ENCODE measurements at regions not wholly inside any gene's neighbourhood (a gene's known extent, or its start where the extent isn't known, plus 50 kb on each side); places are given as distances from the start of the nearest gene placed in this dataset.
A peak's percentile ranks its signal among the peaks of the same experiment; 100 is the strongest.

- Histone ChIP-seq H3K4me3 (ENCODE audit: low read length) (no peak overlapping the region), H3K9me2 (ENCODE audit: insufficient read depth, low read length) (no peaks in the 10 kb centered on the region), H3K27me3 (ENCODE audit: insufficient read depth, low read depth, low read length) (no peaks in the 10 kb centered on the region), H3K36me3 (ENCODE audit: insufficient read depth, low read length) (no peaks in the 10 kb centered on the region), H3K79me2 (replicated peaks; ENCODE audit: insufficient read depth, low read length) (no peaks in the 10 kb centered on the region), H3K4me2 (ENCODE audit: low read length) (no peak overlapping the region), H3K9me3 (ENCODE audit: low read length) (no peaks in the 10 kb centered on the region), H2AFZ (ENCODE audit: low read depth, low read length) (no peak overlapping the region), H3K9ac (ENCODE audit: low read length) (no peak overlapping the region), H3F3A (ENCODE audit: insufficient read depth, low read length, poor library complexity, severe bottlenecking) (no peaks in the 10 kb centered on the region), H3K27ac (ENCODE audit: low read length) (no peak overlapping the region), H4K20me1 (ENCODE audit: insufficient read depth) (no peaks in the 10 kb centered on the region)
- TF ChIP-seq EZH2 (IDR thresholded peaks at IDR 0.05; ENCODE audit: borderline replicate concordance, insufficient read depth, low read length, poor library complexity, severe bottlenecking), result no peak
- no peak for TF ChIP-seq SMC3 (conservative IDR thresholded peaks at IDR 0.05; ENCODE audit: poor library complexity)
- no peak for TF ChIP-seq EP300 (conservative IDR thresholded peaks at IDR 0.05; ENCODE audit: poor library complexity, severe bottlenecking)
Measured at GRCh38 chr11:128158860-128159259, 428.5 kb downstream of the ETS1 start.

- TF ChIP-seq POLR2AphosphoS5 (IDR thresholded peaks at IDR 0.05) (no peak), TAF1 (IDR thresholded peaks at IDR 0.05; ENCODE audit: low read depth) (no peak), CTCF (IDR thresholded peaks at IDR 0.05; ENCODE audit: poor library complexity, severe bottlenecking) (peak; percentile 81), RAD21 (conservative IDR thresholded peaks at IDR 0.05) (peak; percentile 70), EP300 (conservative IDR thresholded peaks at IDR 0.05; ENCODE audit: poor library complexity, severe bottlenecking) (no peak), SMC3 (conservative IDR thresholded peaks at IDR 0.05; ENCODE audit: poor library complexity) (peak; percentile 77)
- H3K27ac ChIP-seq (ENCODE audit: low read length), result no peak overlapping the region
- H3F3A ChIP-seq (ENCODE audit: insufficient read depth, low read length, poor library complexity, severe bottlenecking), result no peaks in the 10 kb centered on the region
- H3K79me2 ChIP-seq (replicated peaks; ENCODE audit: insufficient read depth, low read length), result no peaks in the 10 kb centered on the region
- no peak overlapping the region for H3K9ac ChIP-seq (ENCODE audit: low read length)
- H2AFZ ChIP-seq (ENCODE audit: low read depth, low read length), result no peak overlapping the region
- H3K36me3 ChIP-seq (ENCODE audit: insufficient read depth, low read length), result no peaks in the 10 kb centered on the region
- no peaks in the 10 kb centered on the region for H3K9me3 ChIP-seq (ENCODE audit: low read length)
- H3K27me3 ChIP-seq (ENCODE audit: insufficient read depth, low read depth, low read length), result no peaks in the 10 kb centered on the region
- H4K20me1 ChIP-seq (ENCODE audit: insufficient read depth), result no peaks in the 10 kb centered on the region
- H3K9me2 ChIP-seq (ENCODE audit: insufficient read depth, low read length), result no peaks in the 10 kb centered on the region
- H3K4me3 ChIP-seq (ENCODE audit: low read length), result no peak overlapping the region
- H3K4me2 ChIP-seq (ENCODE audit: low read length), result no peak overlapping the region
Measured at GRCh38 chr11:128157423-128158298, 429.7 kb downstream of the ETS1 start.

- Histone ChIP-seq H3K4me3 (ENCODE audit: low read length) (no peak overlapping the region), H3K27me3 (ENCODE audit: insufficient read depth, low read depth, low read length) (no peaks in the 10 kb centered on the region), H3K9me2 (ENCODE audit: insufficient read depth, low read length) (no peaks in the 10 kb centered on the region), H3K79me2 (replicated peaks; ENCODE audit: insufficient read depth, low read length) (no peaks in the 10 kb centered on the region), H3K4me2 (ENCODE audit: low read length) (no peak overlapping the region), H3F3A (ENCODE audit: insufficient read depth, low read length, poor library complexity, severe bottlenecking) (no peaks in the 10 kb centered on the region), H3K36me3 (ENCODE audit: insufficient read depth, low read length) (no peaks in the 10 kb centered on the region), H3K9ac (ENCODE audit: low read length) (no peak overlapping the region), H3K9me3 (ENCODE audit: low read length) (no peaks in the 10 kb centered on the region), H4K20me1 (ENCODE audit: insufficient read depth) (no peaks in the 10 kb centered on the region), H3K27ac (ENCODE audit: low read length) (no peak overlapping the region), H2AFZ (ENCODE audit: low read depth, low read length) (no peak overlapping the region)
- TF ChIP-seq POLR2AphosphoS5 (IDR thresholded peaks at IDR 0.05) (no peak), TAF1 (IDR thresholded peaks at IDR 0.05; ENCODE audit: low read depth) (no peak), REST (IDR thresholded peaks at IDR 0.05; ENCODE audit: borderline replicate concordance) (no peak), EP300 (conservative IDR thresholded peaks at IDR 0.05; ENCODE audit: poor library complexity, severe bottlenecking) (no peak), EZH2 (IDR thresholded peaks at IDR 0.05; ENCODE audit: borderline replicate concordance, insufficient read depth, low read length, poor library complexity, severe bottlenecking) (no peak), RAD21 (conservative IDR thresholded peaks at IDR 0.05) (no peak), CTCF (IDR thresholded peaks at IDR 0.05; ENCODE audit: poor library complexity, severe bottlenecking) (no peak), SMC3 (conservative IDR thresholded peaks at IDR 0.05; ENCODE audit: poor library complexity) (no peak), MXI1 (conservative IDR thresholded peaks at IDR 0.05; ENCODE audit: poor library complexity, severe bottlenecking) (no peak)
Measured at GRCh38 chr11:128156486-128156885, 430.9 kb downstream of the ETS1 start.
